ENCODE measurements at regions not wholly inside any gene's neighbourhood (a gene's known extent, or its start where the extent isn't known, plus 50 kb on each side); places are given as distances from the start of the nearest gene placed in this dataset.

- no peak for DNase-seq
These were observed 53.0 kb upstream of the CPEB4 start for GRCh38 chr5:173835131-173835530.

GRCh38 chr5:173835661-173836060, 52.5 kb upstream of the CPEB4 start:
- DNase-seq, result no peak

DNA sequence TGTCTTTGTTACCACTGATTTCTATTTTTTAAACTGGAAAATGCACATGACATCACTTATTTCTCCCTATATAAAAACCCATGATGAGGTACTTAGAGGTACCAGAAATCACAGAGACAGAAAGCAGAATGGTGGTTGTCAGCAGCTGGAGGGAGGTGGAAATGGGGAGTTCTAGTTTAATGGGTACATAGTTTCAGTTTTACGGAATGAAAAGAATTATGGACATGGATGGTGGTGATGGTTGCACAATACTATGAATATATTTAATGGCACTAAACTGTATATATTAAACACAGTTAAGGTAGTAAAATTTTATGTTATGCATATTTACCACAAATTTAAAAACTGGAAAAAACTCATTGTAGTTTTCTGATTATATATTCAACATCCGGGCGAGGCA, 50.5 kb upstream of the CPEB4 start:
- DNase-seq, result no peak

All from SW 1271 (cell line).